ENCODE measurements at regions not wholly inside any gene's neighbourhood (a gene's known extent, or its start where the extent isn't known, plus 50 kb on each side); places are given as distances from the start of the nearest gene placed in this dataset.

DNA sequence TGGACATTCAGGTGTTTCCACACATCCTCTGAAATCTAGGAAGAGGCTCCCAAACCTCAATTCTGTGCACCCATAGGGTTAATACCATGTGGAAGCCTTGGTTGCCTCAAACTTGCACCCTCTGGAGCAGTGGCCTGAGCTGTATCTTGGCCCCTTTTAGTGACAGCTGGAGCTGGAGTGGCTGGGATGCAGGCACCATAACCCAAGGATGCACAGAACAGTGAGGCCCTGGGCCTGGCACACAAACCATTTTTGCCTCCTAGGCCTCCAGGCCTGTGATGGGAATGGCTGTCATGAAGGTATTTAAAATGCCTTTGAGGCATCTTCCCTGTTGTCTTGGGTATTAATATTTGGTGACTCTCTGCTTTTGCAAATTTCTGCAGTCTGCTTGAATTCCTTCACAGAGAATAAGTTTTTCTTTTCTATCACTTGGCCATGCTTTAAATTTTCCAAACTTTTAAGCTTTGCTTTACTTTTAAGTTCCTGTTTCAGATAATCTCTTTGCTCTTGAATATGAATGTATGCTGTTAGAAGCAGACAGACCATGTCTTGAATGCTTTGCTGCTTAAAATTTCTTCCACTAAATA lies 1594.5 kb upstream of the PCDH20 start:
- no peak for TF ChIP-seq EP300 (IDR thresholded peaks at IDR 0.05; ENCODE audit: borderline replicate concordance)
- TF ChIP-seq, protein P1, sequence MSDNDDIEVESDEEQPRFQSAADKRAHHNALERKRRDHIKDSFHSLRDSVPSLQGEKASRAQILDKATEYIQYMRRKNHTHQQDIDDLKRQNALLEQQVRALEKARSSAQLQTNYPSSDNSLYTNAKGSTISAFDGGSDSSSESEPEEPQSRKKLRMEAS (IDR thresholded peaks at IDR 0.05) = no peak
